Left cardiac atrium (tissue), 4 donors: ENCODE measurements at regions not wholly inside any gene's neighbourhood (a gene's known extent, or its start where the extent isn't known, plus 50 kb on each side); places are given as distances from the start of the nearest gene placed in this dataset.
"Not testable (repeated sequence)": the region's sequence is repeated elsewhere in the genome, so short reads cannot be mapped to it uniquely, and the experiment has no call there.

Experiments
- ATAC-seq, 2 donors: fragments of 200-7000 bp; cut with Tn5 transposase; one replicate each; pipeline ENCODE4 v1.9.1; 2020; ENCODE audit warnings: mild to moderate bottlenecking in 2 of 2, moderate library complexity in 2 of 2
- DNase-seq: peaks from one replicate; pipeline ENCODE4 v3.0.0-alpha.2; 2020
- intact Hi-C, 2 donors: fragments of 100-400 bp; cut with DNase I; formaldehyde crosslinking; loops; one replicate each; pipeline versions ENCODE4 v1.14.1 to v1.15.1; 2022 to 2023
- donor health status: DM: no; HTN: yes; CAD: no.
- donor health status: DM: no; HTN: yes; CAD: no; lungs with severe emphysema.
- donor health status: DM: yes; HTN: yes; CAD: no.
- donor health status: Dilated cardiomyopathy.

DNA sequence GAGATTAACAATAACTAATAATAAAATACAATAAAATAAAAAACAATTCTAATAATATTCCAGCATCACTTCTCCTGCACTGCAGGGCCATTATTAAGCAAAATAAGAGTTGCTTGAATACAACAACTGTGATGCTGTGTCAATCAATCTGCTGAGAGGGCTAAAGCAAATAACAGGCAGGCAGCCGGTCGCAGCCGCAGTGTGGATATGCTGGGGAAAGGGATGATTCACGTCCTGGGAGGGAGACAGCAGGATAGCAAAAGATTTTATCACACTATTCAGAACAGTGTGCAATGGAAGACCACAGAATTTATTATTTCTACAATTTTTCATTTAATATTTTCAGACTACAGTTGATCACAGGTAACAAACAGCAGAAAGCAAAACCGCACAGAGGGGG lies 76.5 kb upstream of the SMARCAD1 start:
- DNase-seq (no peak), ATAC-seq (no peak)
- intact Hi-C loops, result no loop called here

DNA sequence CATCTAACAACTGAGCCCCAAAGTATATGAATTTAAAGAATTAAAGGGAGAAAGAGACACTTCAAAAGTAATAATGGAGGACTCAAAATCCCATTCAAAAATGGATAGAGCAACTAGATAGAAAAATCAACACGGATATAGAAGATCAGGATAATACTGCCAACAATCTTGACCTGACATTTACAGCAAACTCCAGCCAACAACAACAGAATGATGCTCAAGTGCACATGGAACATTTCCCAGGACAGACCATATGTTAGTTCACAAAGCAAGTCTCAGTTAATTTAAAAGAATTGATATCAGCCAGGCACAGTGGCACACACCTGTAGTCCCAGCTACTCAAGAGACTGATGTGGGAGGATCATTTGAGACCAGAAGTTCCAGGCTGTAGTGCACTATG lies 72.0 kb upstream of the SMARCAD1 start:
- no peak for DNase-seq
- intact Hi-C loops, result no loop called here
- no peak for ATAC-seq

DNA sequence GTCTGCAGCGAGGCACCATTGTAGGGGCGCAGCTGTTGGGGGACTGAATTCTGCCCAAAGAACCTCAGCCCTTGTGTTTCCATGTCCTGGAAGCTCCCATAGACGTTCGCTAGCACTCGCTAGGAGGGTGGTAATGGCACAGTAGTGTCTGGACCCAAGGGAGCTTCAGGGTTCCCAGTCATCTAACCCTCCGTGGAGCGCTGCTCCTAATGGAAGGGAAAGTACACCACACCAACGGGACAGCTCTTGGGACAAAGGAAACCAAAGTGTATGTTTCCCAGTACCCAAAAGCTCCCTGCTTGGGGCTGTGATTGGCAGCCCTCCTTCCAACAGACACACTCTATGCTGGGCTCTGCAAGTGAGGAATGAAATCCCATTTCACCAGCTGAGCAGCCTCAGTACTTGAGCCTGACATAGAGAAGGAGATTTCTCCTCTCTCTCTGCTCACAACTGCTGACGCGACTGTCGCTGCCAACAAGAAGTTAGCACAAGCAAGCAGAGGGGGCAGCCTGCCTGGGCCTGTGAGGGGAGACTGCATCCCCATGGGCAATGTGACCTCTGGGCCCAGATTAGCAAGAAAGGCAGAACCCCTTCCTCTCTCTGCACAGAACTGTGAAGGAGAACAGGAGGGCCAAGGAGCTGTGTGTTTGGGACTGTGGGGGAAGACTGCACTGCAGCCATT lies 67.6 kb upstream of the SMARCAD1 start:
- DNase-seq (no peak), ATAC-seq (no peak)
- intact Hi-C loops, result no loop called here

DNA sequence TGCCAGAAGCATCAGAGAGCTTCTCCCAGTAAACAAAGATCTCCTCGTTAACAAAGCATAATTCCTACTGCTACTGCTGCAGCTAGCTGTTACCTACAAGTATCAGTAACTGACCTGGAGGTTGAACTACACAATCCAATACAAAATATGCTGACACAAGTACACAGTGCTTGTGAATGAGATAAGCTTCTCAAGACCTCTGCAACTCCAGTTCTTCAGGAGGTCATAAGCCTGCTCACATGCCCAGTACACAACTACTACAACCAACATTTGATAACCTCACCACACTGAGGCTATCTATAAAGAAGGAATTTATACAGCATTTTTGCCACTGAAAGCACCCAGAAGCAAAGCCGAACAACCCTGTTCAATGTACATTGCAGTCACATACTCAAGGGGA lies 66.7 kb upstream of the SMARCAD1 start:
- intact Hi-C loops, result no loop called here
- ATAC-seq, result no peak

DNA sequence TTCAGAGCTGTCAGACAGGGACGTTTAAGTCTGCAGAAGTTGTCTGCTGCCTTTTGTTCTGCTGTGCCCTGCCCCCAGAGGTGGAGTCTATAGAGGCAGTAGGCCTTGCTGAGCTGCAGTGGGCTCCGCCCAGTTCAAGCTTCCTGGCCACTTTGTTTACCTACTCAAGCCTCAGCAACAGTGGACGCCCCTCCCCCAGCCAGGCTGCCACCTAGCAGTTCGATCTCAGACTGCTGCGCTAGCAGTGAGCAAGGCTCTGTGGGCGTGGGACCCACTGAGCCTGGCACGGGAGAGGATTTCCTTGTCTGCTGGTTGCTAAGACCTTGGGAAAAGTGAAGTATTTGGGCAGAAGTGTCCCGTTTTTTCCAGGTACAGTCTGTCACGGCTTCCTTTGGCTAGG lies 59.6 kb upstream of the SMARCAD1 start:
- ATAC-seq, DNase-seq, intact Hi-C loops: not testable (repeated sequence)

More for the DNA sequence above, 66.7 kb upstream of the SMARCAD1 start:
- no peak for DNase-seq

DNA sequence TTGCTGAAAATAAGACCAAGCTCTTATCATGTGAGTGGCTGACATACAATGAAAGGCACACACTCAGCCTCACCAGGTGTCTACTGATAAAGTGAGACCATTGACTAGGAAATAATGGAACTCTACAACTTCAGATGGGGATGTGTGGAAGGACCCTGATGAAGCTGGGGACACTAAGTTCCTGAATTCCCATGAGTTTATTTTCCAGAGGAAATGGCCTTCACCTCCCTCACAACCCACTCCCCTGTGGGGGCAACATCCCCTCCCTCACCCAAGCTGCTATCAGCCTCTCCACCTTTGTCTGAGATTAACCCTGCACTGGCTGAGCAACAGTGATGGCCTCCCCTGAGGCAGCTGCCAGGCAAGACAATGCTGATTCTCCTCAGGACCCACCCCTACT lies 55.2 kb upstream of the SMARCAD1 start:
- DNase-seq, result no peak
- intact Hi-C loops, result no loop called here
- ATAC-seq, result no peak

DNA sequence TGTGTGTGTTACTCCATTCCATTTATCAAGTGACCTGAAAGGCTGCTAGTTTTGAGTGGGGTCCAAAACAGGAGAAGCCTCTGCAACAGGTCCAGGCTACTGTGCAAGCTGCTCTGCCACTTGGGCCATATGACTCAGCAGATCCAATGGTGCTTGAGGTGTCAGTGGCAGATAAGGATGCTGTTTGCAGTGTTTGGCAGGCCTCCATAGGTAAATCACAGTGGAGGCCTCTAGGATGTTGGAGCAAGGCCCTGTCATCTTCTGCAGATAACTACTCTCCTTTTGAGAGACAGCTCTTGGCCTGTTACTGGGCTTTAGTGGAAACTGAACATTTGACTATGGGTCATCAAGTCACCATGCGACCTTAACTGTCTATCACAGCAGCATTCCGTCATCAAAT lies 52.3 kb upstream of the SMARCAD1 start:
- DNase-seq, intact Hi-C loops: not testable (repeated sequence)
- peak in 1 of 2 donors; percentile 38 for ATAC-seq

DNA sequence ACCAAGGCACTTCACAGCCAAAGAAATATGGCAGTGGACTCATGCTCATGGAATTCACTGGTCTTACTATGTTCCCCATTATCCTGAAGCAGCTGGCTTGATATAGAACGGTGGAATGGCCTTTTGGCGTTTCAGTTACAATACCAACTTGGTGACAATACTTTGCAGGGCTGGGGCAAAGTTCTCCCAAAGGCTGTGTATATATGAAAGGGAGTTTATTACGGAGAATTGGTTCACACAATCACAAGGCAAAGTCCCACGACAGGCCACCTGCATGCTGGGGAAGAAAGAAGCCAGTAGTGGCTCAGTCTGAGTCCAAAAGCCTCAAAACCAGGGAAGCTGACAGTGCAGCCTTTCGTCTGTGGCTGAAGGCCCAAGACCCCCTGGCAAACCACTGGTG lies 50.8 kb upstream of the SMARCAD1 start:
- intact Hi-C loops, result no loop called here
- no peak for DNase-seq

More for the DNA sequence above, 50.8 kb upstream of the SMARCAD1 start:
- no peak for ATAC-seq
